ENCODE measurements at regions not wholly inside any gene's neighbourhood (a gene's known extent, or its start where the extent isn't known, plus 50 kb on each side); places are given as distances from the start of the nearest gene placed in this dataset.

DNA sequence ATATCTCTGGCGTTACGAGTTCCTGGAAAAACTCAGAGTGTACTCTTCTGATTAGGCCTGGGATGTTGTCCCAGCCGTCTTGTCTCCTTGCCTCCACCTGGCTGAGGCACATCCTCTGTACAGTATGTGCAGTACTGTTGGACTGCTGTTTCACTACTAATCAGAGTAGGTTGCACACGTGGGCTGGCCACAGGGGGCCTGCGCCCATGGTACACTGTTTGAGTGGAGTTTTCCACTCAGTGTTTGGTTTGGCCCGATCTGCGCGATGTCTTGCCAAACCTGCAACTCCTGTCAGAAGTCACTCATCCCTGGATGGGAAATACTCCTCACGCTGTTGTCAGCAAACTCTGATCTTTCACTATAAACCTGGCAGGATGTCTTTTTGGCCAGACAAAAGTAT is 189.6 kb upstream of the CSNK1A1L start:
- Mint-ChIP-seq H3K27ac (ENCODE audit: unreplicated experiment) (no peak overlapping the region), H3K4me1 (ENCODE audit: low read depth, unreplicated experiment) (no peaks in the 10 kb centered on the region), H3K4me3 (ENCODE audit: unreplicated experiment) (no peak overlapping the region), H3K27me3 (ENCODE audit: unreplicated experiment) (no peaks in the 10 kb centered on the region), H3K9me3 (ENCODE audit: unreplicated experiment) (no peaks in the 10 kb centered on the region), H3K36me3 (ENCODE audit: unreplicated experiment) (no peaks in the 10 kb centered on the region)
- no peak for TF ChIP-seq CTCF (IDR thresholded peaks at IDR 0.05; ENCODE audit: partially characterized antibody, unreplicated experiment)
- DNase-seq = no peak

DNA sequence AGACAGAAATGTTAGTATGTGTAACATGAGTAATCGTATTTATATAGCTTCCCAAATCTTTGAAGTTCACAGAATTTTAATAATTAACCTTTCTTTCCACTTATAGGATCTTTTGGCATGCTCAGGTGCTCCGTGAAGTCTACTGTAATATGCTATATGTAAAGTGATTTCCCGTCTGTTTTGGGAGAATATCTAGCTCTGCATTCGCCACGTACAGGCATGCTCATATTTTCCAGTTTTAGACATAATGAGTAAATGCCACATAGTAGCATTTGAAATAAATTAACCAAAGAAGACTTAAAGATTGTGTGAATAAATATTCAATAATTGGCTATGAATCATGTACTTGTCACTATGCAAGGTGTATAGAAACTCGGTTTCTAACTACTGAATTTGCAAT is 189.0 kb upstream of the CSNK1A1L start:
- DNase-seq = no peak
- Mint-ChIP-seq H3K9me3 (ENCODE audit: unreplicated experiment) (no peaks in the 10 kb centered on the region), H3K4me3 (ENCODE audit: unreplicated experiment) (no peak overlapping the region), H3K4me1 (ENCODE audit: low read depth, unreplicated experiment) (no peaks in the 10 kb centered on the region), H3K27ac (ENCODE audit: unreplicated experiment) (no peak overlapping the region), H3K36me3 (ENCODE audit: unreplicated experiment) (no peaks in the 10 kb centered on the region), H3K27me3 (ENCODE audit: unreplicated experiment) (no peaks in the 10 kb centered on the region)
- no peak for TF ChIP-seq CTCF (IDR thresholded peaks at IDR 0.05; ENCODE audit: partially characterized antibody, unreplicated experiment)

DNA sequence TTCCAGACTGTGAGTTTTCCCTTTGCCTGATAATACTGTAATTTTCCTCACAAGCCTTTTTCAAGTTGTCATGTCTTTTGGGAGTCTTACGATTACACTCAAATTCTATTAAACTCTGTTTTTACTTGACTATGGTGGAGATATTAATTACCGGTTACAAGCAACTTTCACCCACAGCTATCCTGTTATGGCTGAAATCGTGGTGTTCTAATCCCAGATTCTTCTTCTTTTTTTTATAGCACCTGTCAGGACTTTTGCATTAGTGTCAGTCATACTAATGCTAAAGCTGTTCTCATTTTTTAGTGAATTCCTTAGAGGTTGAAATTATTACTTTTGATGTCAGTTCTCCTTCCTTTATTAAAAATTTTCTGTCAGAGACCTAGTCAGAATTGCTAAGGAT is 187.8 kb upstream of the CSNK1A1L start:
- no peak for TF ChIP-seq CTCF (IDR thresholded peaks at IDR 0.05; ENCODE audit: partially characterized antibody, unreplicated experiment)
- H3K27ac Mint-ChIP-seq (ENCODE audit: unreplicated experiment) = no peak overlapping the region
- H3K4me1 Mint-ChIP-seq (ENCODE audit: low read depth, unreplicated experiment) = no peaks in the 10 kb centered on the region
- H3K36me3 Mint-ChIP-seq (ENCODE audit: unreplicated experiment) = no peaks in the 10 kb centered on the region
- no peak for DNase-seq
- H3K9me3 Mint-ChIP-seq (ENCODE audit: unreplicated experiment) = no peaks in the 10 kb centered on the region
- H3K4me3 Mint-ChIP-seq (ENCODE audit: unreplicated experiment) = no peak overlapping the region
- no peaks in the 10 kb centered on the region for H3K27me3 Mint-ChIP-seq (ENCODE audit: unreplicated experiment)

DNA sequence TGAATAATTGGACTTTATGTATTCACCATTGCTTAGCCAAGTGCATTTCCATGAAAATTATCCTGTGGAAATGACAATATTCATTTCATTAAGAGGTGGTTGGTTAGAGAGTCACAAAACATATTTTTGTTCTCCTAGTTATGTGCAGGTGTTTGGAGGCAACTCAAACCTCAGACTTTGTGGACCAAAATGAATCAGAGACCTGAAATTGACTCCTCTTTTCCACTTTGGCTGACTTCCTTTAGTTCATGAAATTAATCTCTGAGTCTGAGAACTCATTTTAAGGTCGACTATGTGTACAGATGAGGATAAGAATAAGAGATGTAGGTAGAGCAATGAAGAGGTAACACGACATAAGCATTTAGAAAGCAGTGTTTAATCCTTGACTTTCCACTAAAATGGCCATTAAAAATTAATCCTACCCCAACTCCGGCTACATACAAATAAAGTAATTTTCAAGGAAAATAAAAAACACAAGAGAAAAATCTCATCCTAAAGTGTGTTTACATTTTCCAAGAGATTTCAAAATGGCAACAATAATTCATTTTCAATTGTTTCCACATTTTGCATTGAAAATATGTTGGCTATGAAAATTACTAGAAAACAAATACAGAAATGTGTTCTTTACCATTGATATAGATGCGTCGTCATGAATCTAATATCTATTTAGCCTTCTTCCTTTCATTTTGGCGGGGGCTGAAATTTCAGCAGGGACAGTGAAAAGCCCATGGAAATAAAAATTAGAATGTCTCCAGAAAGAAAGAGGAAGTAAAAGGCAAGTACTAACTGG is 185.4 kb upstream of the CSNK1A1L start:
- Mint-ChIP-seq H3K9me3 (ENCODE audit: unreplicated experiment) (no peaks in the 10 kb centered on the region), H3K36me3 (ENCODE audit: unreplicated experiment) (peaks cover 9% of the 10 kb centered on the region), H3K27ac (ENCODE audit: unreplicated experiment) (no peak overlapping the region), H3K4me3 (ENCODE audit: unreplicated experiment) (no peak overlapping the region), H3K27me3 (ENCODE audit: unreplicated experiment) (no peaks in the 10 kb centered on the region), H3K4me1 (ENCODE audit: low read depth, unreplicated experiment) (no peaks in the 10 kb centered on the region)
- no peak for DNase-seq
- no peak for TF ChIP-seq CTCF (IDR thresholded peaks at IDR 0.05; ENCODE audit: partially characterized antibody, unreplicated experiment)

GRCh38 chr13:37289212-37289935 is 183.9 kb upstream of the CSNK1A1L start:
- H3K4me1 Mint-ChIP-seq (ENCODE audit: low read depth, unreplicated experiment) = no peaks in the 10 kb centered on the region
- no peak for DNase-seq
- no peak overlapping the region for H3K27ac Mint-ChIP-seq (ENCODE audit: unreplicated experiment)
- H3K9me3 Mint-ChIP-seq (ENCODE audit: unreplicated experiment) = no peaks in the 10 kb centered on the region
- no peak overlapping the region for H3K4me3 Mint-ChIP-seq (ENCODE audit: unreplicated experiment)
- peaks cover 9% of the 10 kb centered on the region for H3K36me3 Mint-ChIP-seq (ENCODE audit: unreplicated experiment)
- TF ChIP-seq CTCF (IDR thresholded peaks at IDR 0.05; ENCODE audit: partially characterized antibody, unreplicated experiment) = no peak
- H3K27me3 Mint-ChIP-seq (ENCODE audit: unreplicated experiment) = no peaks in the 10 kb centered on the region

Measured in glutamatergic neuron (in vitro differentiated cells).